ENCODE measurements at regions not wholly inside any gene's neighbourhood (a gene's known extent, or its start where the extent isn't known, plus 50 kb on each side); places are given as distances from the start of the nearest gene placed in this dataset.

DNA sequence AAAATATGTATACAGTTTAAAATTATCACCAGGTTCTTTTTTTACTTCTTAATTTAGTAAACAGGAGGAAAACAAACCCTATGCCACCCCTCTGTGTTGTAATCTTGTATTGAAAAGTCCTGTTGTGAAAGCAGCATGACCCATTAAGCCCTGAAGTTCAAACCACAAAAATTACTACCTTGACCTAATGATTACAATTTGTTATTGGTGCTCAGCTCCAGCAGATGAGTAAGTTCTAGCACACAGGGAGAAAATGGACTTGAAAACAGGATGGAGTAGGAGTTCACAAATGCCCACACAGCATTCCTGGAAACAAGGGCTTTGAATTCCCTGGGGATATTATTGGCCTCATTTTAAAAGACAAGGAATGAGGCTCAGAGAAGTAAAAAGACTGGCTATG is 505.8 kb upstream of the ERCC4 start (continued):
- no peak for TF ChIP-seq ZNF331 (CRISPR knock-in tag; IDR thresholded peaks at IDR 0.05; ENCODE audit: low read depth)

DNA sequence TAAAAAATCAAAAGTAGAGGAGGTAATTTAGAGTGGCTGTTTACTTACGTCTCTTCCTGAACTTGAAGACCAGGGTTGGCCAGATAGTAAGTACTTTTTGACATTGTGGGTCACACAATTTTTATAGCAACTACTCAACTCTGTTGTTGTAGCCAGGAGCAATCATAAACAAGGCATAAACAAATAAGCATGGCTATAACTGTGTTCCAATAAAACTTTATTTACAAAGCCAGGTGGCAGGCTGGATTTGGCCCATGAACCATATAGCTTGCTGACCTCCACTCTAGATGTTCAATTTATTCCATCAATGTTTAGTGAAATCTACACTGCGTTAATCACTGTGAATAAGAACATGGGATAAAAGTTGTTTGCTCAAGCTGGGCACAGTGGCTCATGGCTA is 500.4 kb upstream of the ERCC4 start:
- no peak for DNase-seq (ENCODE audit: low spot score)
- Mint-ChIP-seq H3K36me3 (ENCODE audit: low read depth) (peaks cover 11% of the 10 kb centered on the region; the same call in 2 of the 3 replicates), H3K4me1 (peaks cover 9% of the 10 kb centered on the region), H3K27me3 (ENCODE audit: insufficient read depth, low read depth, poor library complexity) (peaks cover 1% of the 10 kb centered on the region), H3K27ac (no peak overlapping the region), H3K4me3 (no peak overlapping the region), H3K9me3 (peaks cover 3% of the 10 kb centered on the region; the same call in 1 of the 3 replicates)
- Histone ChIP-seq H3K4me3 (no peak overlapping the region), H3K27ac (ENCODE audit: low read depth) (no peak overlapping the region), H3F3A (replicated peaks; ENCODE audit: low read depth) (no peaks in the 10 kb centered on the region), H3K27me3 (ENCODE audit: insufficient read depth) (no peaks in the 10 kb centered on the region), H2AFZ (no peak overlapping the region), H3K79me2 (replicated peaks; ENCODE audit: insufficient read depth) (no peaks in the 10 kb centered on the region), H3K9me2 (ENCODE audit: insufficient read depth) (peaks cover 23% of the 10 kb centered on the region), H3K4me1 (ENCODE audit: insufficient read depth) (peaks cover 8% of the 10 kb centered on the region; the same call in 1 of the 2 replicates), H4K20me1 (replicated peaks; ENCODE audit: insufficient read depth) (no peaks in the 10 kb centered on the region), H3K36me3 (ENCODE audit: insufficient read depth) (no peaks in the 10 kb centered on the region; the same call in 1 of the 2 replicates), H3K4me2 (no peak overlapping the region)
- ATAC-seq, result no peak
- TF ChIP-seq ZNF331 (CRISPR knock-in tag; IDR thresholded peaks at IDR 0.05; ENCODE audit: low read depth) (no peak), JUNB (IDR thresholded peaks at IDR 0.05; ENCODE audit: unreplicated experiment) (no peak), EZH2 (IDR thresholded peaks at IDR 0.05; ENCODE audit: low read depth, unreplicated experiment) (no peak), CREB1 (CRISPR knock-in tag; IDR thresholded peaks at IDR 0.05; ENCODE audit: low read depth) (no peak), NANOG (IDR thresholded peaks at IDR 0.05; ENCODE audit: borderline replicate concordance) (no peak), ZNF114 (CRISPR knock-in tag; IDR thresholded peaks at IDR 0.05) (no peak), EZH2phosphoT487 (IDR thresholded peaks at IDR 0.05; ENCODE audit: unreplicated experiment) (no peak), STAT1 (IDR thresholded peaks at IDR 0.05; ENCODE audit: unreplicated experiment) (no peak), POLR2AphosphoS5 (IDR thresholded peaks at IDR 0.05; ENCODE audit: low read depth) (no peak)
- TF ChIP-seq, protein P1, sequence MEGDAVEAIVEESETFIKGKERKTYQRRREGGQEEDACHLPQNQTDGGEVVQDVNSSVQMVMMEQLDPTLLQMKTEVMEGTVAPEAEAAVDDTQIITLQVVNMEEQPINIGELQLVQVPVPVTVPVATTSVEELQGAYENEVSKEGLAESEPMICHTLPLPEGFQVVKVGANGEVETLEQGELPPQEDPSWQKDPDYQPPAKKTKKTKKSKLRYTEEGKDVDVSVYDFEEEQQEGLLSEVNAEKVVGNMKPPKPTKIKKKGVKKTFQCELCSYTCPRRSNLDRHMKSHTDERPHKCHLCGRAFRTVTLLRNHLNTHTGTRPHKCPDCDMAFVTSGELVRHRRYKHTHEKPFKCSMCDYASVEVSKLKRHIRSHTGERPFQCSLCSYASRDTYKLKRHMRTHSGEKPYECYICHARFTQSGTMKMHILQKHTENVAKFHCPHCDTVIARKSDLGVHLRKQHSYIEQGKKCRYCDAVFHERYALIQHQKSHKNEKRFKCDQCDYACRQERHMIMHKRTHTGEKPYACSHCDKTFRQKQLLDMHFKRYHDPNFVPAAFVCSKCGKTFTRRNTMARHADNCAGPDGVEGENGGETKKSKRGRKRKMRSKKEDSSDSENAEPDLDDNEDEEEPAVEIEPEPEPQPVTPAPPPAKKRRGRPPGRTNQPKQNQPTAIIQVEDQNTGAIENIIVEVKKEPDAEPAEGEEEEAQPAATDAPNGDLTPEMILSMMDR (conservative IDR thresholded peaks at IDR 0.05; ENCODE audit: low read depth in 2 of 2), result no peak
- TF ChIP-seq, protein P2, sequence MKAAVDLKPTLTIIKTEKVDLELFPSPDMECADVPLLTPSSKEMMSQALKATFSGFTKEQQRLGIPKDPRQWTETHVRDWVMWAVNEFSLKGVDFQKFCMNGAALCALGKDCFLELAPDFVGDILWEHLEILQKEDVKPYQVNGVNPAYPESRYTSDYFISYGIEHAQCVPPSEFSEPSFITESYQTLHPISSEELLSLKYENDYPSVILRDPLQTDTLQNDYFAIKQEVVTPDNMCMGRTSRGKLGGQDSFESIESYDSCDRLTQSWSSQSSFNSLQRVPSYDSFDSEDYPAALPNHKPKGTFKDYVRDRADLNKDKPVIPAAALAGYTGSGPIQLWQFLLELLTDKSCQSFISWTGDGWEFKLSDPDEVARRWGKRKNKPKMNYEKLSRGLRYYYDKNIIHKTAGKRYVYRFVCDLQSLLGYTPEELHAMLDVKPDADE (IDR thresholded peaks at IDR 0.05), result no peak
- TF ChIP-seq, protein P3, sequence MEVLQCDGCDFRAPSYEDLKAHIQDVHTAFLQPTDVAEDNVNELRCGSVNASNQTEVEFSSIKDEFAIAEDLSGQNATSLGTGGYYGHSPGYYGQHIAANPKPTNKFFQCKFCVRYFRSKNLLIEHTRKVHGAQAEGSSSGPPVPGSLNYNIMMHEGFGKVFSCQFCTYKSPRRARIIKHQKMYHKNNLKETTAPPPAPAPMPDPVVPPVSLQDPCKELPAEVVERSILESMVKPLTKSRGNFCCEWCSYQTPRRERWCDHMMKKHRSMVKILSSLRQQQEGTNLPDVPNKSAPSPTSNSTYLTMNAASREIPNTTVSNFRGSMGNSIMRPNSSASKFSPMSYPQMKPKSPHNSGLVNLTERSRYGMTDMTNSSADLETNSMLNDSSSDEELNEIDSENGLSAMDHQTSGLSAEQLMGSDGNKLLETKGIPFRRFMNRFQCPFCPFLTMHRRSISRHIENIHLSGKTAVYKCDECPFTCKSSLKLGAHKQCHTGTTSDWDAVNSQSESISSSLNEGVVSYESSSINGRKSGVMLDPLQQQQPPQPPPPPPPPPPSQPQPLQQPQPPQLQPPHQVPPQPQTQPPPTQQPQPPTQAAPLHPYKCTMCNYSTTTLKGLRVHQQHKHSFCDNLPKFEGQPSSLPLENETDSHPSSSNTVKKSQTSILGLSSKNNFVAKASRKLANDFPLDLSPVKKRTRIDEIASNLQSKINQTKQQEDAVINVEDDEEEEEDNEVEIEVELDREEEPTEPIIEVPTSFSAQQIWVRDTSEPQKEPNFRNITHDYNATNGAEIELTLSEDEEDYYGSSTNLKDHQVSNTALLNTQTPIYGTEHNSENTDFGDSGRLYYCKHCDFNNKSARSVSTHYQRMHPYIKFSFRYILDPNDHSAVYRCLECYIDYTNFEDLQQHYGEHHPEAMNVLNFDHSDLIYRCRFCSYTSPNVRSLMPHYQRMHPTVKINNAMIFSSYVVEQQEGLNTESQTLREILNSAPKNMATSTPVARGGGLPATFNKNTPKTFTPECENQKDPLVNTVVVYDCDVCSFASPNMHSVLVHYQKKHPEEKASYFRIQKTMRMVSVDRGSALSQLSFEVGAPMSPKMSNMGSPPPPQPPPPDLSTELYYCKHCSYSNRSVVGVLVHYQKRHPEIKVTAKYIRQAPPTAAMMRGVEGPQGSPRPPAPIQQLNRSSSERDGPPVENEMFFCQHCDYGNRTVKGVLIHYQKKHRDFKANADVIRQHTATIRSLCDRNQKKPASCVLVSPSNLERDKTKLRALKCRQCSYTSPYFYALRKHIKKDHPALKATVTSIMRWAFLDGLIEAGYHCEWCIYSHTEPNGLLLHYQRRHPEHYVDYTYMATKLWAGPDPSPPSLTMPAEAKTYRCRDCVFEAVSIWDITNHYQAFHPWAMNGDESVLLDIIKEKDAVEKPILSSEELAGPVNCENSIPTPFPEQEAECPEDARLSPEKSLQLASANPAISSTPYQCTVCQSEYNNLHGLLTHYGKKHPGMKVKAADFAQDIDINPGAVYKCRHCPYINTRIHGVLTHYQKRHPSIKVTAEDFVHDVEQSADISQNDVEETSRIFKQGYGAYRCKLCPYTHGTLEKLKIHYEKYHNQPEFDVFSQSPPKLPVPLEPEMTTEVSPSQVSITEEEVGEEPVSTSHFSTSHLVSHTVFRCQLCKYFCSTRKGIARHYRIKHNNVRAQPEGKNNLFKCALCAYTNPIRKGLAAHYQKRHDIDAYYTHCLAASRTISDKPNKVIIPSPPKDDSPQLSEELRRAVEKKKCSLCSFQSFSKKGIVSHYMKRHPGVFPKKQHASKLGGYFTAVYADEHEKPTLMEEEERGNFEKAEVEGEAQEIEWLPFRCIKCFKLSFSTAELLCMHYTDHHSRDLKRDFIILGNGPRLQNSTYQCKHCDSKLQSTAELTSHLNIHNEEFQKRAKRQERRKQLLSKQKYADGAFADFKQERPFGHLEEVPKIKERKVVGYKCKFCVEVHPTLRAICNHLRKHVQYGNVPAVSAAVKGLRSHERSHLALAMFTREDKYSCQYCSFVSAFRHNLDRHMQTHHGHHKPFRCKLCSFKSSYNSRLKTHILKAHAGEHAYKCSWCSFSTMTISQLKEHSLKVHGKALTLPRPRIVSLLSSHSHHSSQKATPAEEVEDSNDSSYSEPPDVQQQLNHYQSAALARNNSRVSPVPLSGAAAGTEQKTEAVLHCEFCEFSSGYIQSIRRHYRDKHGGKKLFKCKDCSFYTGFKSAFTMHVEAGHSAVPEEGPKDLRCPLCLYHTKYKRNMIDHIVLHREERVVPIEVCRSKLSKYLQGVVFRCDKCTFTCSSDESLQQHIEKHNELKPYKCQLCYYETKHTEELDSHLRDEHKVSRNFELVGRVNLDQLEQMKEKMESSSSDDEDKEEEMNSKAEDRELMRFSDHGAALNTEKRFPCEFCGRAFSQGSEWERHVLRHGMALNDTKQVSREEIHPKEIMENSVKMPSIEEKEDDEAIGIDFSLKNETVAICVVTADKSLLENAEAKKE (CRISPR knock-in tag; IDR thresholded peaks at IDR 0.05), result no peak
- TF ChIP-seq, protein P4, sequence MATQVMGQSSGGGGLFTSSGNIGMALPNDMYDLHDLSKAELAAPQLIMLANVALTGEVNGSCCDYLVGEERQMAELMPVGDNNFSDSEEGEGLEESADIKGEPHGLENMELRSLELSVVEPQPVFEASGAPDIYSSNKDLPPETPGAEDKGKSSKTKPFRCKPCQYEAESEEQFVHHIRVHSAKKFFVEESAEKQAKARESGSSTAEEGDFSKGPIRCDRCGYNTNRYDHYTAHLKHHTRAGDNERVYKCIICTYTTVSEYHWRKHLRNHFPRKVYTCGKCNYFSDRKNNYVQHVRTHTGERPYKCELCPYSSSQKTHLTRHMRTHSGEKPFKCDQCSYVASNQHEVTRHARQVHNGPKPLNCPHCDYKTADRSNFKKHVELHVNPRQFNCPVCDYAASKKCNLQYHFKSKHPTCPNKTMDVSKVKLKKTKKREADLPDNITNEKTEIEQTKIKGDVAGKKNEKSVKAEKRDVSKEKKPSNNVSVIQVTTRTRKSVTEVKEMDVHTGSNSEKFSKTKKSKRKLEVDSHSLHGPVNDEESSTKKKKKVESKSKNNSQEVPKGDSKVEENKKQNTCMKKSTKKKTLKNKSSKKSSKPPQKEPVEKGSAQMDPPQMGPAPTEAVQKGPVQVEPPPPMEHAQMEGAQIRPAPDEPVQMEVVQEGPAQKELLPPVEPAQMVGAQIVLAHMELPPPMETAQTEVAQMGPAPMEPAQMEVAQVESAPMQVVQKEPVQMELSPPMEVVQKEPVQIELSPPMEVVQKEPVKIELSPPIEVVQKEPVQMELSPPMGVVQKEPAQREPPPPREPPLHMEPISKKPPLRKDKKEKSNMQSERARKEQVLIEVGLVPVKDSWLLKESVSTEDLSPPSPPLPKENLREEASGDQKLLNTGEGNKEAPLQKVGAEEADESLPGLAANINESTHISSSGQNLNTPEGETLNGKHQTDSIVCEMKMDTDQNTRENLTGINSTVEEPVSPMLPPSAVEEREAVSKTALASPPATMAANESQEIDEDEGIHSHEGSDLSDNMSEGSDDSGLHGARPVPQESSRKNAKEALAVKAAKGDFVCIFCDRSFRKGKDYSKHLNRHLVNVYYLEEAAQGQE (IDR thresholded peaks at IDR 0.05; ENCODE audit: unreplicated experiment), result no peak
